Astrocyte of the cerebellum (primary cell): ENCODE measurements at regions not wholly inside any gene's neighbourhood (a gene's known extent, or its start where the extent isn't known, plus 50 kb on each side); places are given as distances from the start of the nearest gene placed in this dataset.

Source experiments
- DNase-seq: peaks from one replicate; pipeline ENCODE4 v3.0.0-alpha.2; 2011; ENCODE audit warnings: low read depth
- H3K4me3 ChIP-seq: 2 replicates; pipeline ENCODE4 v1.5.1; 2011; ENCODE audit warnings: mild to moderate bottlenecking, low read depth, low read length, moderate library complexity
- in situ Hi-C: cut with HindIII; loops from 2 replicates; pipeline ENCODE4 v1.10.0; 2017; ENCODE audit warnings: low sequenced_read_pairs
- TF ChIP-seq, protein P1 (sequence below): IDR thresholded peaks from 2 replicates; pipeline ENCODE4 v1.5.1; 2012; ENCODE audit warnings: low read length, low read depth, moderate library complexity, mild to moderate bottlenecking; ENCODE audit errors: missing control alignments

- DNase-seq, result peak; percentile 11
- TF ChIP-seq, protein P1, sequence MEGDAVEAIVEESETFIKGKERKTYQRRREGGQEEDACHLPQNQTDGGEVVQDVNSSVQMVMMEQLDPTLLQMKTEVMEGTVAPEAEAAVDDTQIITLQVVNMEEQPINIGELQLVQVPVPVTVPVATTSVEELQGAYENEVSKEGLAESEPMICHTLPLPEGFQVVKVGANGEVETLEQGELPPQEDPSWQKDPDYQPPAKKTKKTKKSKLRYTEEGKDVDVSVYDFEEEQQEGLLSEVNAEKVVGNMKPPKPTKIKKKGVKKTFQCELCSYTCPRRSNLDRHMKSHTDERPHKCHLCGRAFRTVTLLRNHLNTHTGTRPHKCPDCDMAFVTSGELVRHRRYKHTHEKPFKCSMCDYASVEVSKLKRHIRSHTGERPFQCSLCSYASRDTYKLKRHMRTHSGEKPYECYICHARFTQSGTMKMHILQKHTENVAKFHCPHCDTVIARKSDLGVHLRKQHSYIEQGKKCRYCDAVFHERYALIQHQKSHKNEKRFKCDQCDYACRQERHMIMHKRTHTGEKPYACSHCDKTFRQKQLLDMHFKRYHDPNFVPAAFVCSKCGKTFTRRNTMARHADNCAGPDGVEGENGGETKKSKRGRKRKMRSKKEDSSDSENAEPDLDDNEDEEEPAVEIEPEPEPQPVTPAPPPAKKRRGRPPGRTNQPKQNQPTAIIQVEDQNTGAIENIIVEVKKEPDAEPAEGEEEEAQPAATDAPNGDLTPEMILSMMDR, result no peak
- H3K4me3 ChIP-seq, result no peak overlapping the region
- in situ Hi-C loops, result no loop called here
Observed at GRCh38 chr18:24704946-24705630, 244.7 kb downstream of the HRH4 start.

DNA sequence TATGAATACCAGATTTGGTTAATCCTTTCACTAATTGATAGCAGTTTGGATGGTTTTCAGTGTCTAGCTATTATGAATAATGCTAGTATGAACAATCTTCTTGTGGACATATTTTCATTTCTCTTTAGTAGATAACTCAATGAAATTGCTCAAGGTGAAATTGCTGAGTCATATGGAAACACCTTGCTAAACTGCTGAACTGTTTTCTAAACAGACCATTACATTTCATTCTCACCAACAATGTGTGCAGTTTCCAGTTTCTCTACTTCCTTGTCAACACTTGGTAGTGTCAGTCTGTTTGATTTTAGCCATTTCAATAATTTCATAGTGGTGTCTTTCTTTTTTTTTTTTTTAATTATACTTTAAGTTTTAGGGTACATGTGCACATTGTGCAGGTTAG is 250.0 kb downstream of the HRH4 start:
- no peak for DNase-seq
- in situ Hi-C loops, result no loop called here
- no peak overlapping the region for H3K4me3 ChIP-seq
- TF ChIP-seq, protein P1, result no peak

DNA sequence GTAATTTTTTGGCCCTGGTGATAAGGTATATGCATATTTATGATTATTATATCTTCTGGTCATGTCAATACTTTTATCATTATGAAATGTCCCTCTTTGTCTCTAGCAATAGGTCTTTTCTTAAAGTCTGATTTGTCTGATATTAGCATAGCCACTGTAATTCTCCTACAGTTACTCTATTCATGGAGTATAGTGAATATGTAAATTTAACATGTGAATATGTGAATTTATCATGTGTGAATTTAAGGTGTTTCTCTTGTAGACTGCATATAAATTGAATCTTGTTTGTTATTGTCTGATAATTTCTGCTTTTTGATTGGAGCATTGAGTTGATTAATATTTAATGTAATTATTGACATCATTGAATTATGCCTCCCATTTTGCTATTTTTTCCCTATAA is 259.4 kb downstream of the HRH4 start:
- H3K4me3 ChIP-seq, result no peak overlapping the region
- no peak for DNase-seq
- in situ Hi-C loops, result no loop called here
- TF ChIP-seq, protein P1, result no peak

GRCh38 chr18:24721388-24721787 is 261.0 kb downstream of the HRH4 start:
- in situ Hi-C loops, result no loop called here
- TF ChIP-seq, protein P1, result no peak
- no peak overlapping the region for H3K4me3 ChIP-seq
- no peak for DNase-seq

DNA sequence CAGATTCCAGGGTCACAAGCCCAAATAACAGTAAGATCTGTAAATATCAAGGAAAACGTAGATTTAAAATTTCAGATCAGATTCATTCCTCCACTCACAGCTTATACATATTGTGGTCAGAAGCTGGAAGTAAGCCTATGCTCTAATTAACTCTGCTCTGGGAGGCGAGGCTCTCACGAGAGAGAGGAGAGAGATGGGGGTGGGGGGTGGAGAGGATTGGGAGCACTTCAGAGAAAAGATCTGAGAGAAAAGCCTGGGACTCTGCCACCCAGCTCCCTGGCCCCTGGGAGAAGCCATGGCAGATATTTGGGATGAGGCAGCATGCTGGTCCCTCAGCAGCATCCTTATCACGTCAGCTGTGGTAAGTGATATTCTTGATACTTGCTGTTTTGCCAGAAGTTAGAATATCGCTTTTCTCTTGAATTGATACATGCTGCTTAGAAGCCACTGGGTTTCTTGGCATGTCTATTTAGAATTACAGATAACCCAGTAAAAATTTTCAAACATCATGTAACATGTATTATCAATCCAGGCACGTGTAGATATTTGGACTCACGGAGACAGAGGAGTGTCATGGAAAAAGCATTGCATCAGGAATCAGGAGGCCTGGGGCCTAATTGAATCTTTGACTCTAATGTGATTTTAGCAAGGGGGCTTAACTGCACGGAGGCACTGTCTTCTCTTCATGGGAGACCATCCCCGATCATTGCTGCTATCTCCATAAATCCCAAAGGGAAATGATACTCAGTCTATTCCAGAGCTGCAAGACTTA is 265.4 kb downstream of the HRH4 start:
- no peak for DNase-seq
- in situ Hi-C loops, result no loop called here
- TF ChIP-seq, protein P1, result no peak
- H3K4me3 ChIP-seq, result no peak overlapping the region

GRCh38 chr18:24726727-24727492 is 266.5 kb downstream of the HRH4 start:
- TF ChIP-seq, protein P1, result peak; percentile 92
- in situ Hi-C loops, result no loop called here
- H3K4me3 ChIP-seq, result peak overlapping the region; percentile 32
- peak; percentile 68 for DNase-seq
